GM18507 (cell line): ENCODE measurements at regions not wholly inside any gene's neighbourhood (a gene's known extent, or its start where the extent isn't known, plus 50 kb on each side); places are given as distances from the start of the nearest gene placed in this dataset.
"Not testable (repeated sequence)": the region's sequence is repeated elsewhere in the genome, so short reads cannot be mapped to it uniquely, and the experiment has no call there.

Experiments
- DNase-seq: peaks from one replicate; pipeline ENCODE4 v3.0.0; 2011; ENCODE audit warnings: low read depth; ENCODE audit not compliant: insufficient read length; ENCODE audit errors: extremely low spot score
- FAIRE-seq: peaks from 2 replicates; lab custom pipeline; 2011; peaks lifted over from hg19 to GRCh38; lab: Jason Lieb, UNC

DNA sequence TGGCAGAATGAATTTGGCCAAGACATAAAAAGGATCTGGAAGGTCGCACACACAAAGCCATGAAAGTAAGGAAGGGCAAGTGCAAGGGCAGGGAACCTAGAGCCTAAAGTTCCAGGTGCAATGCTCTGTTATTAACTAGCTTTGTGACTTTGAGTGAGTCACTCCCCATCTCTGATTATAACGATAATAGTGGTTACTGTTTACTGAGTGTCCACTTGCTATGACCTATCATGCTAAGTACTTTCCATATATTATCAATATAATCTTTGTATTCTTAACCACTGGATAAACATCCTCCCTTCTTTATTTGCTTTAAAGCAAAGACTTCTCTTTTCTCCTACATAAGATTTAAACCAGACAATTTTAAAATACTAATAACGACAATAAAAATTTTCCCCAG lies 504.6 kb upstream of the BRINP1 start:
- FAIRE-seq (no peak), DNase-seq (no peak)

- DNase-seq, FAIRE-seq: not testable (repeated sequence)
These were observed 501.0 kb upstream of the BRINP1 start for GRCh38 chr9:119870251-119870650.

DNA sequence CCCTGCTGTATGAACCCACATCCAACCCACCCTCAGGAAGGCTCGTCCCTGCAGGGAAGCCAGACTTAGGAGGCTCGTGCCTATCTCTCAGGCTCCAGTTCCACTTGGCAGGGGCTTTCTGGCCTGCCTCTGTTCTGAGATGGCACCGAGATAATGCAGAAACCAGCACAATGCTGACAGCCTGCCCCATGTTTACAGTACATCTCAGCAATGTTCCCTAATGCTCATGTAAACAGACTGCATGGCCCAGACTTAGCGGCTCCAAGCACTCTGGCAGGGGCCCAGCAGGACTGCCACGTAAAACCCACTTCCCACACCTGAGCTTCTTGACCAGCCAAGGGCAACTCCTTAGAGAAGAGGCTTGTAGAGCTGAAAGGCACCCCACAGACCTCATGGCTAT lies 499.5 kb upstream of the BRINP1 start:
- no peak for DNase-seq
- FAIRE-seq: no peak

GRCh38 chr9:119861842-119862241 lies 492.6 kb upstream of the BRINP1 start:
- FAIRE-seq (no peak), DNase-seq (no peak)

DNA sequence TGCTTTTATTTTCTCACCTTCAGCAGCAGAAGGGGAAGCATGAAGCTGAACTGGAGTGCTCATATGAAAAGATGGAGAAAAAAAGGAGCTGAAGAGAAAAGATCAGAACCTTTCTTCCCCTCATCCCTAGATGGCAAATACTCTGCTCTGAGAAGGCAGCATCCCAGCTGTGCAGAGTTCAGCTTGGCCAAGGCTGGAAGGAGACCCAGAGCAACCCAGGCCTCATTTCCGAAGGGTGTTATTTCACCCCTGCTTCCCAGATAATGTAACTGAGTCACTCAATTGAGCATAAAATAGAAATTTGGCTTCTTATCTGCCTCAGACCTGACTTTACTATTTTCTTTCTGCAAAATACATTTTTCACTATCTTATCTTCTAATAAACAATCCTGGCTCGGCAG lies 489.9 kb upstream of the BRINP1 start:
- FAIRE-seq (no peak), DNase-seq (no peak)

- no peak for FAIRE-seq
- no peak for DNase-seq
These were observed 483.9 kb upstream of the BRINP1 start for GRCh38 chr9:119853126-119853525.

GRCh38 chr9:119852390-119852789 lies 483.2 kb upstream of the BRINP1 start:
- DNase-seq (no peak), FAIRE-seq (no peak)

- FAIRE-seq (no peak), DNase-seq (no peak)
These were observed 475.2 kb upstream of the BRINP1 start for GRCh38 chr9:119844431-119844830.

- DNase-seq (no peak), FAIRE-seq (no peak)
These were observed 471.8 kb upstream of the BRINP1 start for GRCh38 chr9:119841016-119841415.

DNA sequence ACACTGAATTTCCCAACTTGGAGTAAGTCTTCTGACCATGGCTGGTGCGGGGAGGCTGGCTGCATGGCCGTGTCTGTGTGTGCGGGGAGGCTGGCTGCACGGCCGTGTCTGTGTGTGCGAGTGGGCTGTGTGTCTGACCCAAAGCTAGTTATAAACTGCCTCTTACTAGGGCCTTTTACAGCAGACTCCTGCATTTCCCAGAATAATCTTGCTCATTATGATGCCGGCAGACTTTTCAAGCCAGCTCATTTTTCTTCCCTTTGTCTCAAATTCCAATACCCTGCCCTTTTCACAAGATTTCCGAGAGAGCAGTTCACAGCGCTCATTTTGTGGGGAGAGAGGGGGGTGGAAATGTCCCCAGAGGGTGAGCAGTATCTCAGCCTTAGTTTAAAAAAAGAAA lies 470.7 kb upstream of the BRINP1 start:
- no peak for FAIRE-seq
- DNase-seq: no peak

DNA sequence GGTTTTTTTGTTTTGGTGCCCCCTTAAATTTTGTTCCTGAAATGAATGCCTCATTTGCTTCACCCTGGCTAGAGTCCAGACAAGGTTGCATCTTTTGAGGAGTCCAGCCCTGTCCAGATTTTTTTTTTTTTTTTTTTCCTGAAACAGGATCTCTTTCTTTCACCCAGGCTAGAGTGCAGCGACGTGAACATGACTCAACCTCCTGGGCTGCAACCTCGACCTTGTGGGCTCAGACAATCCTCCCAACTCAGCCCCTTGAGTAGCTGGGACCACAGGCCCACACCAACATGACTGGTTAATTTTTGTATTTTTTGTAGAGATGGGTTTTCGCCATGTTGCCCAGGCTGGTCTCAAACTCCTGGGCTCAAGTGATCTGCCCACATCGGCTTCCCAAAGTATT lies 469.0 kb upstream of the BRINP1 start:
- DNase-seq (no peak), FAIRE-seq (no peak)

DNA sequence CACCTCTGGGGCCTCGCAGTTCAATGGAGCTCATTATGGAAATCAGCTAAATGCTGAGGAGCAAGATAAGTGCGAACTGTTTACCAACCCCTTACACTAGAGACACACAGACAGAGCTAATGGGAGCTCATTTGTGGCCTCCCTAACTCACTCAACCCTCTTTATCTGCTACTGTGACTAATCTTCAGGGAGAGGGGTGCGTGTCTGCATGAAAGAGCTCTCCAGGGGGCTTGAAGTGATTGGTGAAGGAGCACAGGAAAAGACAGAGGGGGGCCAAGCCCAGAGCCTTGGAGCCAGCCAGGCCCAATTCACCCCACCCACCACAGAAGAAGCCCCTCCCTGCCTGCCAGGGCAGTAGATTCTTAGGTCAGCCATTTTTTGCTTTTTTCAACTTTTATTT lies 466.8 kb upstream of the BRINP1 start:
- FAIRE-seq (no peak), DNase-seq (no peak)

DNA sequence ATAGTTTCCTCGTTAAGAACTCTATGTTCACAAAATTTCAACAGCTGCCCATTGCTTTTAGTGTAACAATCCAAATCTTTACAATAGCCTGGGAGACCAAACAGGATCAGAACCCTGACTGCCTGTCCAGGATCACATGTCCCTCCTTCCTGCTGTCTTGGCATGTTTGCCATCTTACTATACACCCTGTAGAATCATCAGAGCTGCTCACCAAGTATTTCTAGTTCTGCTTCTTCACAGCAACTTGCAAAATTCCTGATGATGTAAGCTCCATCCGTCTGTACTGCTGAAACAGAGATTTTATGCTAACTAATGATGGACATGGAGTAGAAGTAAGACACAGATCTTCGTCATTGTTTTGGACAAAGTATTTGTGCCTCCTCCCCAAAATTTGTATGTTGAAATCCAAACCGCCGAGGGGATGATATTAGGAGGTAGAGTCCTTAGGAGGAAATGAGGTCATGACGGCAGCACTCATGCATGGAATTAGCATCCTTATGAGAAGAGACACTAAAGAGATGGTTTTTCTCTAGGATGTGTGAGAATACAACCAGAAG lies 464.9 kb upstream of the BRINP1 start:
- FAIRE-seq (no peak), DNase-seq (no peak)

- no peak for FAIRE-seq
- DNase-seq: no peak
These were observed 462.1 kb upstream of the BRINP1 start for GRCh38 chr9:119831309-119831708.

DNA sequence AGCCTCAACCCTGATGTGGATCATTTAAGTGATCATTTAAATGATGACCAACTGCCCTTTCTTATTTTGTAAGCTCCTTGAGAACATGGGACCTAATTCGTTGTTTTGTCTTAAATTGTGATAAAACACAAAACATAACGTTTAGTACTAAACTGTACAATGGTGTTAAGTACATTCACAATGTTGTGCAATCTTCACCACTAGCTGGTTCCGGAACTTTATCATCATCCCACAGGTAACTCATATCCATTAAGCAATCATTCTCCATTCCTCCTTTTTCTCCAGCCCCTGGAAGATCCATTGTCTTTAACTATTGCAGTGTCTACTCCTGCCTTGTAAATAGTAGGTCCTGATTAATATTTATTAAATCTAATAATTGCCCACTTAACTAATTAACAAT lies 460.5 kb upstream of the BRINP1 start:
- FAIRE-seq: no peak

DNA sequence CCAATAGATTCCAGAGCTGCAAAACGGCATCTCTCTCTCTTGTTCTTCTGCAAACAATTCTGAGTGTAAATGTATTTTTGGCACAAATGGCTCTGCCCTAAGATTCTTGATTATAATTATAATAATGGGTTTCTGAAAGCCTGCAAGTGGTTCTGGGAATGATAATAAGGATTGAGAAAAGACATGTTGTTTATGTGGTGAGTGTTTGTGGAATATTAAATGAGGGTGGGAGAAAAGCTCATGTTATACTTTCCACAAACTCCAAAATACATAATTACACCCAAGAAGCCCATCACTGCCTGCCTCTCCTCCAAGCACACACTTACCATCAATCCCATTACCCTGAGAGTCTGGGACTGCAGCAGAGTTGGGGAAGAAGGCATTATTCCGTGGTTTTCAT lies 460.0 kb upstream of the BRINP1 start:
- FAIRE-seq: no peak
- no peak for DNase-seq

More for the DNA sequence above, 460.5 kb upstream of the BRINP1 start:
- no peak for DNase-seq

DNA sequence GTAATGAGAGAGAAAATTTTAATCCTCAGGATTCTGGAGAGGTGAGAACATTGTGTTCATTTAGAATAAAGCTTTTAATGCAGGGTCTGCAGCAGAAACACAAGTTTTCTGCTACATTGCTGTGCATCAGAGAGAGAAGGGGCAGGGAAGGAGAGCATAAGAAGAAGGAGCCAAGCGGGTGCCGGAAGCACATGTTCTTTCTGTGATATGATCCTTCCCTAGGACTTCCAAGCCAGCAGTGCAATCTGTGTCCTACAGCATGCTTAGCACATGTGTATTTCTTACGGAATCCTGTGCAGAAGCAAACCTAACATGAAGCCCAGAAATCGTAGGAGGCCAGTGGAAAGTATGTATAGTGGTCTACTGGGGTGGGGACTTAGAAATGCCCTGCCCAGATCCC lies 458.3 kb upstream of the BRINP1 start:
- FAIRE-seq: no peak
- no peak for DNase-seq

DNA sequence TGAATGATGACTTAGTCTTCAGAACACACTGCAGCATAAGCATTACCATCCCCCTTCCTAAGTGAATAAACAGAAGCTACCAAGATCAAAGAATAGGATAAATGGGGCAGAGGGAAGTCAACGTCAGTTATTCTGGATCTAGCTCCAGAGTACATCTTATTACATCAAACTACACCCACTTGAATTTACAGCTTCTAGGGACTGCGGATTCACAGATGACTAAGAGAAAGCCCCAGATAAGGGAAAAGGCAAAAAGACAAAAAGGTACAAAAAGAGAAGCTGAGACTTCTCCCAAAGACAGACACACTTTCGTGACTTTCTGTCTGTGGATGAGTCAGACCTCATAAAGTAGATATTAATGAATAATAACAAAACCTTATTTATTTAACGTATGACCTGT lies 457.9 kb upstream of the BRINP1 start:
- no peak for DNase-seq
- FAIRE-seq: no peak

DNA sequence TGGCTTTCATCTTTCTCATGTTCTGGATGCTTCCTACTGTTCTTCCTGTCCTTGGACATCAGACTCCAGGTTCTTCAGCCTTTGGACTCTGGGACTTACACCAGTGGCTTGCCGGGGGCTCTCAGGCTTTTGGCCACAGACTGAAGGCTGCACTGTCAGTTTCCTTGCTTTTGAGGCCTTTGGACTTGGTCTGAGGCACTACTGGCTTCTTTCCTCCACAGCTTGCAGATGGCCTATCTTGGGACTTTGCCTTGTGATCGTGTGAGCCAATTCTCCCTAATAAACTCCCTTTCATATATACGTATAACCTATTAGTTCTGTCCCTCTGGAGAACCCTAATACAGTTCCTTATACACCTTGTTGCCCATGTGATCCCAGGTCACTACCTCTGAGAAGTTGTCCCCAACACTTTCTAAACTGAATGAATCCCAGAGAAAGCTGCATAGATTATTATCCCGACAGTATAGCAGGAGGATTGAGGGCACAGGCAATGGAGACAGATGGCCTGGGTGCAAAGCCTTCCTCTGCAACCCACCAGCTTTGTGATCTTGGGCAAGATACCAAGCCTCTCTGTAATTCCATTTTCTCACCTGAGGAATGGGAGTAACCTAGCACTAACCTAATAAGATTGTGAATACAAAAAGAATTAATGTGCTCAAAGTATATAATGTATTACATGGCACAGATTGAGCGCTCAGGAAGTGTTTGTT lies 449.6 kb upstream of the BRINP1 start:
- DNase-seq (no peak), FAIRE-seq (no peak)

DNA sequence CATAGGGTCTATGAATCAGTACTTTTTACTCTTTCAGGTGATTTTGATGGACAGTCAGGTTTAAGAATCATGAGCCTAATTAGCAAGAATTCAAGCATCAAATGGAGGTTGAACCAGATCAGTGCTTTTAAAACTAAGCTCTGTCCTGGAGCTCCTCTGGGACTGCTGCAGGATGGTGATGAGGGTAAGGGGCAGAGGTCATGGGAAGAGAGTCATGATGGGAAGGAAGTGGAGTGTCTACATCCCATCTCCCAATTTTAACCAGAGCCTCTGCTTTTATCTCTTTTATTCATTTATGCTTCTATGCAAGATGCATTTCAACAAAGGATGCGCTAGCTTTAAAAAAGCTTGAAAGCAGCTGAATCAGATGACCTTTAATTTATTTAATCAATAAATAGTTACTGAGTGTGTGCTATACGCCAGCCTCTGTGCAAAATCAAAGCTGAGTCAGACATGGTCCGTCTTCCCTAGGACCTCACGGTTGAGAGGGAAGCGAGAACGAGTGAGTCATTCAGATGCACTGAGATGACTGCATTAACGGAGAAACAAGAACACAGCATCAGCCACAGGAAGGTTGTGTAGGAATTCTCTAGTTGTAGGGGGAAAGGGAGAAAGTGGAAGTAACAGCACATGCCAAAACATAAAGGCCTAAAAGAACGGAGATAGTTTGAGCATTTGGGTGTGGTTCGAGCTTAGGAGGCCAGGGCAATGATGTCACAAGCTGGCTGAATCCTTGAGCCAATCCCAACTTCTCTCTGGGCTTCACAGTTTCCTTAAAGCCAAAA lies 441.6 kb upstream of the BRINP1 start:
- no peak for DNase-seq
- no peak for FAIRE-seq

GRCh38 chr9:119803679-119804078 lies 434.4 kb upstream of the BRINP1 start:
- DNase-seq (no peak), FAIRE-seq (no peak)
